ENCODE measurements at regions not wholly inside any gene's neighbourhood (a gene's known extent, or its start where the extent isn't known, plus 50 kb on each side); places are given as distances from the start of the nearest gene placed in this dataset.

GRCh38 chr11:81207421-81208054 lies 1526.1 kb downstream of the FAM181B start:
- no peak overlapping the region for H3K23ac ChIP-seq (ENCODE audit: low read depth, low read length, poor library complexity)
- WGBS, 2 donors (ENCODE audit: extremely low coverage in 2 of 2, insufficient read length in 2 of 2, insufficient replicate concordance in 1 of 2): no CpG with 5 or more reads among the region's 43 CpGs
- H3K4ac ChIP-seq (ENCODE audit: low read length): no peak overlapping the region
- H3K36me3 ChIP-seq (replicated peaks in 1 of 2; ENCODE audit: control insufficient read depth in 2 of 2, insufficient read depth in 2 of 2, low read length in 2 of 2): no peaks in the 10 kb centered on the region
- H3K14ac ChIP-seq (ENCODE audit: low read length): peak overlapping the region; percentile 38
- no peak overlapping the region for H2BK5ac ChIP-seq (ENCODE audit: low read length)
- H3K18ac ChIP-seq (ENCODE audit: low read length): peak overlapping the region; percentile 38
- no peak overlapping the region for H2BK15ac ChIP-seq (ENCODE audit: low read length)
- no peak overlapping the region for H3K27ac ChIP-seq (replicated peaks; ENCODE audit: low read length)
- H3K27me3 ChIP-seq (ENCODE audit: control insufficient read depth in 3 of 3, insufficient read depth in 3 of 3, low read depth in 1 of 3, low read length in 3 of 3): peaks cover 0 to 2% (median 0%) of the 10 kb centered on the region in 3 experiments
- no peak overlapping the region for H4K91ac ChIP-seq (ENCODE audit: low read depth, low read length, poor library complexity)
- no peaks in the 10 kb centered on the region for H3K9me3 ChIP-seq (replicated peaks in 1 of 2; ENCODE audit: control insufficient read depth in 2 of 2, insufficient read depth in 1 of 2, low read depth in 1 of 2, low read length in 2 of 2)
- no peak overlapping the region for H2BK120ac ChIP-seq (ENCODE audit: low read depth, low read length)
- no peak overlapping the region for H3K4me2 ChIP-seq (ENCODE audit: insufficient read depth, low read length, poor library complexity, severe bottlenecking)
- H2AK5ac ChIP-seq (ENCODE audit: low read depth, low read length): no peak overlapping the region
- no peak overlapping the region for H3K4me3 ChIP-seq (ENCODE audit: low read length in 2 of 2)
- H3K4me1 ChIP-seq (ENCODE audit: control insufficient read depth in 2 of 2, insufficient read depth in 1 of 2, low read depth in 1 of 2, low read length in 2 of 2): no peaks in the 10 kb centered on the region
- no peak for DNase-seq (ENCODE audit: low spot score)
- H4K8ac ChIP-seq (ENCODE audit: low read depth, low read length): peak overlapping the region; percentile 43
- H3K79me1 ChIP-seq (ENCODE audit: low read depth, low read length): peaks cover 2% of the 10 kb centered on the region
- no peak overlapping the region for H2BK12ac ChIP-seq (ENCODE audit: low read length)
- H2AFZ ChIP-seq (ENCODE audit: low read length): no peak overlapping the region
- H3K9ac ChIP-seq (ENCODE audit: low read depth, low read length, poor library complexity): no peak overlapping the region

DNA sequence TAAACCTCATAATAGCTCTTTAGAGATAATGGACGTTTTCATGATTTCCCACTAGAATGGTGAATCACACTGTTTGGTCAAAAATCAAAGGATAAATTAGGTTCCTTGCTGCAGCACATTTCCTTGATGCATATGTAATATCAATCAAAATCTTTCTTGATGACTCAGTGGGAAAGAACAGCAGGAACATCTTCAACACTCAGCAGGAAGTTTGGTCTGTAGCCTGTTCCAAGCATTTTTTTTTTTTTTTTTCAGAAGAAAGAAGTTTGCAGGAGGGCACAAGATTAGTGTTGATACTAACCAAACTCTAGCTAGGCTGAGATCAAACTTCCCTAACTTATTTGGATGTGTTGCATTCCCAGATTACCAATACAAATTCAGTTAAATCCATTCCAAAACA lies 1529.8 kb downstream of the FAM181B start:
- Histone ChIP-seq H2BK120ac (ENCODE audit: low read depth, low read length) (no peak overlapping the region), H3K4me1 (ENCODE audit: control insufficient read depth in 2 of 2, insufficient read depth in 1 of 2, low read depth in 1 of 2, low read length in 2 of 2) (no peaks in the 10 kb centered on the region), H3K36me3 (replicated peaks in 1 of 2; ENCODE audit: control insufficient read depth in 2 of 2, insufficient read depth in 2 of 2, low read length in 2 of 2) (no peaks in the 10 kb centered on the region), H3K4ac (ENCODE audit: low read length) (no peak overlapping the region), H3K9ac (ENCODE audit: low read depth, low read length, poor library complexity) (no peak overlapping the region), H2BK5ac (ENCODE audit: low read length) (no peak overlapping the region), H3K27me3 (ENCODE audit: control insufficient read depth in 3 of 3, insufficient read depth in 3 of 3, low read depth in 1 of 3, low read length in 3 of 3) (no peaks in the 10 kb centered on the region), H4K8ac (ENCODE audit: low read depth, low read length) (no peak overlapping the region), H3K27ac (replicated peaks; ENCODE audit: low read length) (no peak overlapping the region), H3K23ac (ENCODE audit: low read depth, low read length, poor library complexity) (no peak overlapping the region), H3K14ac (ENCODE audit: low read length) (no peak overlapping the region), H2BK15ac (ENCODE audit: low read length) (no peak overlapping the region), H3K79me1 (ENCODE audit: low read depth, low read length) (peaks cover 2% of the 10 kb centered on the region), H3K18ac (ENCODE audit: low read length) (no peak overlapping the region), H3K4me2 (ENCODE audit: insufficient read depth, low read length, poor library complexity, severe bottlenecking) (no peak overlapping the region), H2AK5ac (ENCODE audit: low read depth, low read length) (no peak overlapping the region), H3K4me3 (ENCODE audit: low read length in 2 of 2) (no peak overlapping the region), H2AFZ (ENCODE audit: low read length) (no peak overlapping the region), H4K91ac (ENCODE audit: low read depth, low read length, poor library complexity) (no peak overlapping the region), H2BK12ac (ENCODE audit: low read length) (no peak overlapping the region), H3K9me3 (replicated peaks in 1 of 2; ENCODE audit: control insufficient read depth in 2 of 2, insufficient read depth in 1 of 2, low read depth in 1 of 2, low read length in 2 of 2) (no peaks in the 10 kb centered on the region)
- no peak for DNase-seq (ENCODE audit: low spot score)
- no CpG with 5 or more reads among the region's 1 CpG for WGBS, 2 donors (ENCODE audit: extremely low coverage in 2 of 2, insufficient read length in 2 of 2, insufficient replicate concordance in 1 of 2)

GRCh38 chr11:81197396-81197795 lies 1536.3 kb downstream of the FAM181B start:
- Histone ChIP-seq H2BK15ac (ENCODE audit: low read length) (no peak overlapping the region), H2BK120ac (ENCODE audit: low read depth, low read length) (no peak overlapping the region), H4K8ac (ENCODE audit: low read depth, low read length) (no peak overlapping the region), H3K9ac (ENCODE audit: low read depth, low read length, poor library complexity) (no peak overlapping the region), H2BK12ac (ENCODE audit: low read length) (no peak overlapping the region), H3K79me1 (ENCODE audit: low read depth, low read length) (no peaks in the 10 kb centered on the region), H3K36me3 (replicated peaks in 1 of 2; ENCODE audit: control insufficient read depth in 2 of 2, insufficient read depth in 2 of 2, low read length in 2 of 2) (no peaks in the 10 kb centered on the region), H2AK5ac (ENCODE audit: low read depth, low read length) (no peak overlapping the region), H3K4me2 (ENCODE audit: insufficient read depth, low read length, poor library complexity, severe bottlenecking) (no peak overlapping the region), H3K4ac (ENCODE audit: low read length) (no peak overlapping the region), H3K27ac (replicated peaks; ENCODE audit: low read length) (no peak overlapping the region), H3K4me3 (ENCODE audit: low read length in 2 of 2) (no peak overlapping the region), H3K18ac (ENCODE audit: low read length) (no peak overlapping the region), H3K23ac (ENCODE audit: low read depth, low read length, poor library complexity) (no peak overlapping the region), H3K27me3 (ENCODE audit: control insufficient read depth in 3 of 3, insufficient read depth in 3 of 3, low read depth in 1 of 3, low read length in 3 of 3) (peaks cover 0 to 1% (median 0%) of the 10 kb centered on the region in 3 experiments), H3K14ac (ENCODE audit: low read length) (no peak overlapping the region), H2BK5ac (ENCODE audit: low read length) (no peak overlapping the region), H3K9me3 (replicated peaks in 1 of 2; ENCODE audit: control insufficient read depth in 2 of 2, insufficient read depth in 1 of 2, low read depth in 1 of 2, low read length in 2 of 2) (peaks cover 0 to 2% of the 10 kb centered on the region in 2 donors), H4K91ac (ENCODE audit: low read depth, low read length, poor library complexity) (no peak overlapping the region), H3K4me1 (ENCODE audit: control insufficient read depth in 2 of 2, insufficient read depth in 1 of 2, low read depth in 1 of 2, low read length in 2 of 2) (no peaks in the 10 kb centered on the region), H2AFZ (ENCODE audit: low read length) (no peak overlapping the region)
- no CpG with 5 or more reads among the region's 3 CpGs for WGBS, 2 donors (ENCODE audit: extremely low coverage in 2 of 2, insufficient read length in 2 of 2, insufficient replicate concordance in 1 of 2)
- DNase-seq (ENCODE audit: low spot score): no peak

DNA sequence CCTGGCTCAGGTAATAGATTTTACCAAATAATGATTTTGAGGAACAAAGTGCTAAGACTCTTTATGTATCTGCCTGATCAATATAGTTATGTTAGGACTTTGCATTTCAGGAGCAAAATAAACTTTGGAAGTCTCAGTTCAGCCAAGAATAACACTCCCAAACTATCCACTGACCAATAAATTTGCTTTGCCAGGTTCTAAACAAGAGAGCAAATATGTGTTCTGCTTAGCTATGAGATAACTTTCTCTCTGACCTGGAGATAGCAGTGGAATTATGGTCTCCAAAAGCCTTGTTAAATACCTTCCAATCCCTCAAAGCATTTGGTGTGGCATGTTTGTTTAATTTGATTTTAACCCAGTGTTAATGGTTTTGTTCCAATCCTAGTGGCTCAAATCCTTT lies 1541.1 kb downstream of the FAM181B start:
- Histone ChIP-seq H3K27me3 (ENCODE audit: control insufficient read depth in 3 of 3, insufficient read depth in 3 of 3, low read depth in 1 of 3, low read length in 3 of 3) (no peaks in the 10 kb centered on the region), H3K36me3 (replicated peaks in 1 of 2; ENCODE audit: control insufficient read depth in 2 of 2, insufficient read depth in 2 of 2, low read length in 2 of 2) (no peaks in the 10 kb centered on the region), H3K9ac (ENCODE audit: low read depth, low read length, poor library complexity) (no peak overlapping the region), H4K8ac (ENCODE audit: low read depth, low read length) (no peak overlapping the region), H4K91ac (ENCODE audit: low read depth, low read length, poor library complexity) (no peak overlapping the region), H2AK5ac (ENCODE audit: low read depth, low read length) (no peak overlapping the region), H3K4ac (ENCODE audit: low read length) (no peak overlapping the region), H2BK12ac (ENCODE audit: low read length) (no peak overlapping the region), H3K23ac (ENCODE audit: low read depth, low read length, poor library complexity) (no peak overlapping the region), H3K18ac (ENCODE audit: low read length) (no peak overlapping the region), H2BK15ac (ENCODE audit: low read length) (no peak overlapping the region), H2BK5ac (ENCODE audit: low read length) (no peak overlapping the region), H3K27ac (replicated peaks; ENCODE audit: low read length) (no peak overlapping the region), H3K14ac (ENCODE audit: low read length) (no peak overlapping the region), H2BK120ac (ENCODE audit: low read depth, low read length) (no peak overlapping the region), H3K79me1 (ENCODE audit: low read depth, low read length) (no peaks in the 10 kb centered on the region), H3K4me1 (ENCODE audit: control insufficient read depth in 2 of 2, insufficient read depth in 1 of 2, low read depth in 1 of 2, low read length in 2 of 2) (no peaks in the 10 kb centered on the region), H2AFZ (ENCODE audit: low read length) (no peak overlapping the region), H3K4me3 (ENCODE audit: low read length in 2 of 2) (no peak overlapping the region), H3K9me3 (replicated peaks in 1 of 2; ENCODE audit: control insufficient read depth in 2 of 2, insufficient read depth in 1 of 2, low read depth in 1 of 2, low read length in 2 of 2) (peaks cover 0 to 1% of the 10 kb centered on the region in 2 donors), H3K4me2 (ENCODE audit: insufficient read depth, low read length, poor library complexity, severe bottlenecking) (no peak overlapping the region)
- DNase-seq (ENCODE audit: low spot score): no peak
